ENCODE measurements at regions not wholly inside any gene's neighbourhood (a gene's known extent, or its start where the extent isn't known, plus 50 kb on each side); places are given as distances from the start of the nearest gene placed in this dataset.

DNA sequence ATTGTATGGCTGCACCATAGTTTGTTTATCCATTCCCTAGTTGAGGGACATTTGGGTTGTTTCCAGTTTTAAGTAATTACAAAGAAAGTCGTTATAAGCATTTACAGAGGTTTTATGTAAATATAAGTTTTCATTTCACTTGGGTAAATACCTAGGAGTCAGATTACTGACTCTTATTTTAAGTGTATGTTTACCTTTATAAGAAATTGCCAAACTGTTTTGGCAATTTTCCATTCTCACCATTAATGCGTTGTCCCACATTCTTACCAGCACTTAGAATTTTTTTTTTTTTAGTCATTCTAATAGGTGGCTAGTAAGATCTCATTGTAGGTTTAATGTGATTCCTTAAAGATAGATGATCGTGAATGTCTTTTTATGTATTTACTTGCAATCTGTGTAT, 121.5 kb upstream of the NR3C2 start:
- TF ChIP-seq, protein P1, sequence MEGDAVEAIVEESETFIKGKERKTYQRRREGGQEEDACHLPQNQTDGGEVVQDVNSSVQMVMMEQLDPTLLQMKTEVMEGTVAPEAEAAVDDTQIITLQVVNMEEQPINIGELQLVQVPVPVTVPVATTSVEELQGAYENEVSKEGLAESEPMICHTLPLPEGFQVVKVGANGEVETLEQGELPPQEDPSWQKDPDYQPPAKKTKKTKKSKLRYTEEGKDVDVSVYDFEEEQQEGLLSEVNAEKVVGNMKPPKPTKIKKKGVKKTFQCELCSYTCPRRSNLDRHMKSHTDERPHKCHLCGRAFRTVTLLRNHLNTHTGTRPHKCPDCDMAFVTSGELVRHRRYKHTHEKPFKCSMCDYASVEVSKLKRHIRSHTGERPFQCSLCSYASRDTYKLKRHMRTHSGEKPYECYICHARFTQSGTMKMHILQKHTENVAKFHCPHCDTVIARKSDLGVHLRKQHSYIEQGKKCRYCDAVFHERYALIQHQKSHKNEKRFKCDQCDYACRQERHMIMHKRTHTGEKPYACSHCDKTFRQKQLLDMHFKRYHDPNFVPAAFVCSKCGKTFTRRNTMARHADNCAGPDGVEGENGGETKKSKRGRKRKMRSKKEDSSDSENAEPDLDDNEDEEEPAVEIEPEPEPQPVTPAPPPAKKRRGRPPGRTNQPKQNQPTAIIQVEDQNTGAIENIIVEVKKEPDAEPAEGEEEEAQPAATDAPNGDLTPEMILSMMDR (IDR thresholded peaks at IDR 0.05; ENCODE audit: low read depth, low read length, missing control alignments): no peak
- DNase-seq (ENCODE audit: low read depth): no peak

DNA sequence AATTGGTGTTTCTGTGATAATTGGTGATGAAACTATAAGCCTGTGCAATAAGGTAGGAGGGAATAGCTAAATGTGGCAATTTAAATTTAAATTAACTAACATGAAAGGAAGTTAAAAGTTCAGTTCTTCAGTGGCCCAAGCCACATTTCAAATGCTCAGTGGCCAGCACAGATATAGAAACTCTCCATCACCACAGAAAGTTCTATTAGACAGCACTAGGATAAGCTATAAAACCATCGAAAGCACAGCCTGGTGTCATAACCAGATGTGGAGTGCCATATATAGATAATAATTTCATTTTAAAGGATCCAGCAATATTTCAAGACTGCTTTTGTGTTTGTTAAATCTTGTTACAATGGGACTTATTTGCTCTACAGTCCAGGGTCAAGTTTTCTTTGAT, 119.3 kb upstream of the NR3C2 start:
- TF ChIP-seq, protein P1 (IDR thresholded peaks at IDR 0.05; ENCODE audit: low read depth, low read length, missing control alignments): no peak
- H3K4me3 ChIP-seq (ENCODE audit: low read depth, low read length): no peak overlapping the region
- DNase-seq (ENCODE audit: low read depth): no peak

More for the DNA sequence above, 121.5 kb upstream of the NR3C2 start:
- H3K4me3 ChIP-seq (ENCODE audit: low read depth, low read length): no peak overlapping the region

DNA sequence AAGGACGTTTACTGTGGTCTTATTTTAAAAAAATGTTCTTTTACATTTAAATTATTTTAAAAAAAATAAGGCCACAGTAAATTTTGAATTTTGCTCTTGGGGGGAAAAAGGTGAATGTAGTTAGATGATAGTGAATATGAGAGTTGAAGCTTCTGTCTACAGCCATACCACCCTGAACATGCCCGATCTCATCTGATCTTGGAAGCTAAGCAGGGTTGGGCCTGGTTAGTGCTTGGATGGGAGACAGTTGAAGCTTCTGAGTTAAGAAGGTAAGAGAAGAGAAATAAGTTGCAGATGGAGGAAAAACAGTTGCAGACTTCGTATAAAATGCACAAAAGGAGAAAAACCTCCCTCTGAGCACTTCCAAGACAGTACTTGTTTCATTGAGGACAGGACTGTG, 115.6 kb upstream of the NR3C2 start:
- TF ChIP-seq, protein P1 (IDR thresholded peaks at IDR 0.05; ENCODE audit: low read depth, low read length, missing control alignments): no peak
- no peak overlapping the region for H3K4me3 ChIP-seq (ENCODE audit: low read depth, low read length)
- DNase-seq (ENCODE audit: low read depth): no peak

DNA sequence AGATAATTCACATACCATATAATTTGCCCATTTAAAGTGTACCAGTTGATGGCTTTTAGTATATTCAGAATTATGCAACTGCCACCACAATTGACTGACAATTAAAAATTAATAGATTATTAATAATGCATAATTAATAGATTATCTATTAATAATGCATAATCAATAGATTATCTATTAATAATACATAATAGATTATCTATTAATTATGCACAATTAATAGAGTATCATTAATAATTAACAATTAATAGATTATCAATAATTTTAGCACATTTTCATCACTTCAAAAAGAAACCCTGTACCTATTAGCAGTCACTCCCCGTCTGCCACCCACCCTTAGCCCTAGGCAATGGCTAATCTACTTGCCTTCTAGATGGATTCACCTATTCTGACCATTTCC, 108.6 kb upstream of the NR3C2 start:
- no peak overlapping the region for H3K4me3 ChIP-seq (ENCODE audit: low read depth, low read length)
- TF ChIP-seq, protein P1 (IDR thresholded peaks at IDR 0.05; ENCODE audit: low read depth, low read length, missing control alignments): no peak
- no peak for DNase-seq (ENCODE audit: low read depth)

DNA sequence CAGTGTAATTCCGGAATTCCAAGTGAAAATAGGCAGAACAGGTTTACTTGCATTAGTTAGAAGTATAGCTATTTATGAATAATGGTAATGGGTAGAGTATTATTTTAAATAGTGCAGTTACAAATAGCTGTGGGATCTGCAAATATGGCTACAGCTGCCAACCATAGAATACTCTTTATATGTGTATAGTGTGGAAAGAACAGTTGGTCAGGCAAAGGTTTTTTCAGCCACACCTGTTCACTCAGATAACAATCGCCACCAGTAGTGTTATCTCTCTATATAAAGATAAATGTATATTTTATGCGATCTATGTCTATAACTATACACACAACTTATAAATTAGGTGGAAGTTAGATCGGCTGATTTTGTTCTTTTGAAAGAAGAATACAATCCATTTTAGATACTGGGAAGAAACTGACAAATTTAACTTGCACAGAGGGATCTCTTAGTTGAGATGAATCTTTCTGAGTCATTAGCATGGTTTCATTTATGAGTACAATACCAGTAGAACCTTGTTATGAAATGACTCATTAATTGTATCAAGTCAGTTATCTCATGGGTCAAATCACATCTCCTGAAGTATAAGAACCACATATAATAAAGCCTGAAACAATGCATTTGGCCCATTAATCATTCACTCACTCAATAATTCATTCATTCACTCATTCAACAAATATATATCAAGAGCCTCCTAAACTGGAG, 100.9 kb upstream of the NR3C2 start:
- DNase-seq (ENCODE audit: low read depth): no peak
- TF ChIP-seq, protein P1 (IDR thresholded peaks at IDR 0.05; ENCODE audit: low read depth, low read length, missing control alignments): no peak
- H3K4me3 ChIP-seq (ENCODE audit: low read depth, low read length): no peak overlapping the region

DNA sequence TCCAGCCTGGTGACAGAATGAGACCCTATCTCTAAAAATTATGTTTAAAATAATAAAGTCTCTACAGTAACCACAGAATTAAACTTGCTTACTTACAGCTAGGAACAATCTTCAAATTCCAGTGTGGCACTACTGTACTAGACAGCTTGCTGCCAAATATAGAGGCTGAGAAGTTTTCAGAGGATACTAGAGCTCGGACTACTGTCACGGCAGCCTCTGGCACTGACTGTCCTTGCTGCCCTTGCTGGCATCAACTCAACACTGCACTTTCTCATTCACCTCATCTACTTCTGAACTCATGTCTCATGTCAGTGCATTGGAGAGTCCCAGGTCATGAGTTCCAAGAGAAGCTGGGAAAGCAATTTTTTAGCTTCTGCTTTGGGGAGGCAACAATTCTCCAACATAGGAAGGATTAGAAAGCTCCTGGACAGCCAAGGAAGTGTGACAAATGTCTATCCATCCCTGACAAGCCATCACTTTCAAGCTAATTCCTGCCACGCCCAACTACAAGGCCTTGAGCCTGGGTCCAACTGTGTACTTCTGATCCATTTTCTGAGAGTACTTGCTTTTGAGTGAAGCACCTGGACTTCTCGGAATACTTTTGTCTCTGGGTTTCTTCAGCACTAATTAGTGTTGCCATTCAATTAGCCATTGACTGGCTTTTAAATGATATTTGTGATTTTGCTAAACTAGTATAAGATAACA, 98.6 kb upstream of the NR3C2 start:
- DNase-seq (ENCODE audit: low read depth): no peak
- no peak overlapping the region for H3K4me3 ChIP-seq (ENCODE audit: low read depth, low read length)
- TF ChIP-seq, protein P1 (IDR thresholded peaks at IDR 0.05; ENCODE audit: low read depth, low read length, missing control alignments): no peak
